Endodermal cell (in vitro differentiated cells): ENCODE measurements at regions not wholly inside any gene's neighbourhood (a gene's known extent, or its start where the extent isn't known, plus 50 kb on each side); places are given as distances from the start of the nearest gene placed in this dataset.
A peak's percentile ranks its signal among the peaks of the same experiment; 100 is the strongest.

ENCODE experiments used
- DNase-seq: peaks from one replicate; pipeline ENCODE4 v3.0.0-alpha.2; 2017
- H3K27ac ChIP-seq: 2 replicates; pipeline ENCODE4 v1.5.1; 2013; ENCODE audit warnings: mild to moderate bottlenecking, low read depth, low read length, moderate library complexity
- H3K27me3 ChIP-seq: 2 replicates; pipeline ENCODE4 v1.6.1; 2013; ENCODE audit warnings: mild to moderate bottlenecking, low read length, moderate library complexity; ENCODE audit not compliant: insufficient read depth, control insufficient read depth, poor library complexity, severe bottlenecking
- H3K36me3 ChIP-seq: 2 replicates; pipeline ENCODE4 v1.7.0; 2013; ENCODE audit warnings: mild to moderate bottlenecking, low read length, moderate library complexity; ENCODE audit not compliant: control insufficient read depth, insufficient read depth
- H3K4me1 ChIP-seq: one replicate; pipeline ENCODE4 v1.7.0; 2013; ENCODE audit warnings: low read length; ENCODE audit not compliant: control insufficient read depth, insufficient read depth
- H3K4me3 ChIP-seq: 2 replicates; pipeline ENCODE4 v1.5.1; 2013; ENCODE audit warnings: mild to moderate bottlenecking, low read length, moderate library complexity
- H3K9ac ChIP-seq: 2 replicates; pipeline ENCODE4 v1.6.1; 2013; ENCODE audit warnings: mild to moderate bottlenecking, low read length, moderate library complexity; ENCODE audit not compliant: poor library complexity, severe bottlenecking; ENCODE audit errors: extremely low read depth
- H3K9me3 ChIP-seq: 2 replicates; pipeline ENCODE4 v1.6.1; 2013; ENCODE audit warnings: mild to moderate bottlenecking, low read length, moderate library complexity; ENCODE audit not compliant: control insufficient read depth
- H3K27ac Mint-ChIP-seq: 2 replicates; pipeline ENCODE4 v1.8.0; 2020; ENCODE audit warnings: mixed read lengths
- H3K27me3 Mint-ChIP-seq: 2 replicates; pipeline ENCODE4 v1.8.0; 2021; ENCODE audit warnings: mild to moderate bottlenecking, mixed read lengths; ENCODE audit not compliant: insufficient read depth
- H3K36me3 Mint-ChIP-seq: 2 replicates; pipeline ENCODE4 v1.8.0; 2020; ENCODE audit warnings: low read depth, mixed read lengths
- H3K4me1 Mint-ChIP-seq: 2 replicates; pipeline ENCODE4 v1.8.0; 2020; ENCODE audit warnings: mixed read lengths
- H3K4me3 Mint-ChIP-seq: 2 replicates; pipeline ENCODE4 v1.8.0; 2020; ENCODE audit warnings: mild to moderate bottlenecking, moderate library complexity, mixed read lengths
- H3K9me3 Mint-ChIP-seq: 2 replicates; pipeline ENCODE4 v1.8.0; 2020; ENCODE audit warnings: mild to moderate bottlenecking, mixed read lengths
- WGBS, 2 experiments: methylation state at CpG; one replicate each; pipeline versions ENCODE4 v1.1.5 to v1.1.7; 2013; ENCODE audit warnings: missing lambda C conversion rate in 2 of 2, mixed read lengths in 1 of 2; ENCODE audit not compliant: insufficient coverage in 1 of 2, insufficient read length in 1 of 2; 5-methylcytosine and 5-hydroxymethylcytosine counted together
- TF ChIP-seq, protein P1 (sequence below): fragments of 200-600 bp; sonication (generic); conservative IDR thresholded peaks from 2 replicates; pipeline ENCODE4 v1.5.0; 2021; ENCODE audit warnings: antibody characterized with exemption, mild to moderate bottlenecking

GRCh38 chr10:91006001-91006751, 85.3 kb upstream of the ANKRD1 start:
- H3K27ac ChIP-seq = no peak overlapping the region
- TF ChIP-seq, protein P1, sequence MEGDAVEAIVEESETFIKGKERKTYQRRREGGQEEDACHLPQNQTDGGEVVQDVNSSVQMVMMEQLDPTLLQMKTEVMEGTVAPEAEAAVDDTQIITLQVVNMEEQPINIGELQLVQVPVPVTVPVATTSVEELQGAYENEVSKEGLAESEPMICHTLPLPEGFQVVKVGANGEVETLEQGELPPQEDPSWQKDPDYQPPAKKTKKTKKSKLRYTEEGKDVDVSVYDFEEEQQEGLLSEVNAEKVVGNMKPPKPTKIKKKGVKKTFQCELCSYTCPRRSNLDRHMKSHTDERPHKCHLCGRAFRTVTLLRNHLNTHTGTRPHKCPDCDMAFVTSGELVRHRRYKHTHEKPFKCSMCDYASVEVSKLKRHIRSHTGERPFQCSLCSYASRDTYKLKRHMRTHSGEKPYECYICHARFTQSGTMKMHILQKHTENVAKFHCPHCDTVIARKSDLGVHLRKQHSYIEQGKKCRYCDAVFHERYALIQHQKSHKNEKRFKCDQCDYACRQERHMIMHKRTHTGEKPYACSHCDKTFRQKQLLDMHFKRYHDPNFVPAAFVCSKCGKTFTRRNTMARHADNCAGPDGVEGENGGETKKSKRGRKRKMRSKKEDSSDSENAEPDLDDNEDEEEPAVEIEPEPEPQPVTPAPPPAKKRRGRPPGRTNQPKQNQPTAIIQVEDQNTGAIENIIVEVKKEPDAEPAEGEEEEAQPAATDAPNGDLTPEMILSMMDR = peak; percentile 95
- peak; percentile 79 for DNase-seq
- peaks cover 19% of the 10 kb centered on the region for H3K27me3 Mint-ChIP-seq
- H3K9me3 ChIP-seq = no peaks in the 10 kb centered on the region
- no peaks in the 10 kb centered on the region for H3K27me3 ChIP-seq
- H3K36me3 ChIP-seq = no peaks in the 10 kb centered on the region
- H3K9ac ChIP-seq = no peak overlapping the region
- H3K4me3 ChIP-seq = no peak overlapping the region
- no peaks in the 10 kb centered on the region for H3K9me3 Mint-ChIP-seq
- no peak overlapping the region for H3K27ac Mint-ChIP-seq
- no peak overlapping the region for H3K4me3 Mint-ChIP-seq
- 36 to 83% methylated on average over 1 to 2 of the region's 2 CpGs for WGBS, 2 experiments
- no peaks in the 10 kb centered on the region for H3K36me3 Mint-ChIP-seq
- peaks cover 3% of the 10 kb centered on the region for H3K4me1 ChIP-seq
- H3K4me1 Mint-ChIP-seq = peaks cover 12% of the 10 kb centered on the region

DNA sequence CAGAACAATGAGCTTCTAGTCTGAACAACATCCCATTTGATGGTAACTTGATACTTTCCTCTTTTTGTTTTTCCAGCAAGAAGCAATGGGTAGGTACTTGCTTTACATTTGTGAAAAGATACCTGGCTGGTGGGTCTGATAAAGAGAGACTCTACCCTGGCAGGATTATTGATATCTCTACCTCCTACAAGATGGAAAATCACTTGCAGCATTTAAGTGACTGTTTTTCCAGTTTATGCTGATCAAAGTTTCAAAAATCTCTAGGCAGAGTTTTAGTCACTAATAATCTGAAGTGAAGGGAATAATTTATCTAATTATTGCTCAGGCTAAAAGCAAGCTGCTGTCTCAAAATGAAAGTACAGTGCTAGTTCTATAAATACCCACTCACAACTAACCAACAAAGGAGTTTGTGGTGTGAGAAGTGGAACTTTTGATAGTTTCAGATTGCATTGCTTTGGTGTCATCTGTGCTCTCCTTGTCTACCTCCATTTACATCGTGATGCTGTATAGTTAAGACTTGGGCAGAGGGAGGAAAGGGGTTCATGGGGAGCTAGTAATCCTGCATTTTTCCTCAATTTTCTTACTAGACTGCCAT, 86.0 kb upstream of the ANKRD1 start:
- Mint-ChIP-seq H3K4me1 (peaks cover 12% of the 10 kb centered on the region), H3K9me3 (no peaks in the 10 kb centered on the region), H3K27me3 (peaks cover 19% of the 10 kb centered on the region), H3K36me3 (no peaks in the 10 kb centered on the region), H3K27ac (no peak overlapping the region), H3K4me3 (no peak overlapping the region)
- TF ChIP-seq, protein P1 = no peak
- Histone ChIP-seq H3K4me3 (no peak overlapping the region), H3K4me1 (peaks cover 3% of the 10 kb centered on the region), H3K27me3 (no peaks in the 10 kb centered on the region), H3K9ac (no peak overlapping the region), H3K27ac (no peak overlapping the region), H3K36me3 (no peaks in the 10 kb centered on the region), H3K9me3 (no peaks in the 10 kb centered on the region)
- DNase-seq = no peak
- WGBS, 2 experiments = 100% methylated on average over 1 of the region's 1 CpG; no CpG with 5 or more reads in 1 of the 2 experiments

GRCh38 chr10:91007655-91008054, 86.8 kb upstream of the ANKRD1 start:
- no peak overlapping the region for H3K4me3 ChIP-seq
- Mint-ChIP-seq H3K27me3 (peaks cover 19% of the 10 kb centered on the region), H3K36me3 (no peaks in the 10 kb centered on the region), H3K4me3 (no peak overlapping the region), H3K4me1 (peaks cover 3% of the 10 kb centered on the region), H3K9me3 (no peaks in the 10 kb centered on the region), H3K27ac (no peak overlapping the region)
- no peak overlapping the region for H3K27ac ChIP-seq
- H3K27me3 ChIP-seq = no peaks in the 10 kb centered on the region
- DNase-seq = no peak
- H3K36me3 ChIP-seq = no peaks in the 10 kb centered on the region
- H3K9ac ChIP-seq = no peak overlapping the region
- TF ChIP-seq, protein P1 = no peak
- no peaks in the 10 kb centered on the region for H3K9me3 ChIP-seq
- H3K4me1 ChIP-seq = no peaks in the 10 kb centered on the region
